Activated CD8-positive, alpha-beta memory T cell treated with anti-CD3 and anti-CD28 coated beads, Interleukin-2, amount 10 ng/mL, durations not matched to agents 7 days and 5 days (primary cell): ENCODE measurements at regions not wholly inside any gene's neighbourhood (a gene's known extent, or its start where the extent isn't known, plus 50 kb on each side); places are given as distances from the start of the nearest gene placed in this dataset.
"Not testable (repeated sequence)": the region's sequence is repeated elsewhere in the genome, so short reads cannot be mapped to it uniquely, and the experiment has no call there.

Source experiments
- ATAC-seq: fragments of 150-1000 bp; cut with Tn5 transposase; one replicate; pipeline ENCODE4 v1.10.0; 2021; ENCODE audit warnings: moderate library complexity
- CTCF ChIA-PET: fragments of 350-600 bp; sonication (Branson Sonifier 250); formaldehyde crosslinking; loops from one replicate; lab custom pipeline; 2021; ENCODE audit warnings: antibody characterized with exemption; lab: Charles Lee
- DNase-seq: peaks from one replicate; pipeline ENCODE4 v3.0.0-alpha.2; 2020
- H3K27ac Mint-ChIP-seq: one replicate; pipeline ENCODE4 v1.8.0; 2021; ENCODE audit warnings: mild to moderate bottlenecking, mixed read lengths
- H3K27me3 Mint-ChIP-seq: one replicate; pipeline ENCODE4 v1.8.0; 2021; ENCODE audit warnings: mixed read lengths
- H3K36me3 Mint-ChIP-seq: one replicate; pipeline ENCODE4 v1.8.0; 2021; ENCODE audit warnings: mild to moderate bottlenecking, mixed read lengths
- H3K4me1 Mint-ChIP-seq: one replicate; pipeline ENCODE4 v1.8.0; 2021; ENCODE audit warnings: mixed read lengths
- H3K4me3 Mint-ChIP-seq: one replicate; pipeline ENCODE4 v1.8.0; 2021; ENCODE audit warnings: mild to moderate bottlenecking, moderate library complexity, mixed read lengths
- H3K9me3 Mint-ChIP-seq: one replicate; pipeline ENCODE4 v1.8.0; 2022; ENCODE audit warnings: low read depth, mixed read lengths

DNA sequence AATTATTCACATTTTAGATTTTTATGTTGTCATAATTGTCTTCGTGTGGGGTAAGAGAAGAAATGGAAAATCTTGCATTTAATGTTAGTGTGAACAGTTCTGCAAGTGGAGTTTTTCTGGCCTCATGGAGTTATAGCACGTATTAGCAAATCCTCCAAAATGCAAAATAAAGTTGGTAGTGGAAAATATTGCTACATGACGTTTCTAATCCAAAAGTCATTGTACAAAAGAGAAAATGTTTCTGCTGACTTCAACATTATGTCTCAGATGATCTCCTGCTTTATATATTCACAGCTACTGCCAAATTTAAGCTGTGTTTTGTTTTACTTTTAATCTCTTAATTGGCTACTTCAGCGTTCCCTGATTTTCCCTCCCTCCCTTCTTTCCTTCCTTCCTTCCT, 1804.0 kb upstream of the RAG2 start:
- Mint-ChIP-seq H3K27me3 (no peaks in the 10 kb centered on the region), H3K4me3 (no peak overlapping the region), H3K27ac (no peak overlapping the region), H3K9me3 (peaks cover 11% of the 10 kb centered on the region), H3K4me1 (no peaks in the 10 kb centered on the region), H3K36me3 (no peaks in the 10 kb centered on the region)
- CTCF ChIA-PET, result no interaction called here
- DNase-seq, result no peak
- no peak for ATAC-seq

DNA sequence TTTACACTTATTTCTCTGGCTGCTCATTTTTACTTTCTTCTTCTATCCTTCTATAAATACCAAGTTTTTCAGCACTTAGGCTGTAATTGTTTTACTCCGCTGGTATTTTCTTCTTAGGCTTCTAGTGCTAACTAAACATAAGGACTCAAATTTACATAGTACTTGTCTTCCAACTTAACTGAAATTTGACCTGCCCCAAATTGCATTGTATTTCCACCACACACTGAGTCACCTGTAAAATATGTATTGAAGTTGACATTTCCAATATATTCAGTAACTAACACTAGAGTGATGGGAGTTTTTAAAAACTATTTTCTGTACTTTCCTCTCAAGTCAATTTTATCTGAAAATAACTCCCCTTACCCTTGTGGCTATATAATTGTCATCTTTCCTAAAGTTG, 1794.1 kb upstream of the RAG2 start:
- H3K9me3 Mint-ChIP-seq, result peaks cover 13% of the 10 kb centered on the region
- DNase-seq, result no peak
- H3K36me3 Mint-ChIP-seq, result no peaks in the 10 kb centered on the region
- H3K27ac Mint-ChIP-seq, result no peak overlapping the region
- H3K4me1 Mint-ChIP-seq, result no peaks in the 10 kb centered on the region
- ATAC-seq, result no peak
- no peak overlapping the region for H3K4me3 Mint-ChIP-seq
- CTCF ChIA-PET, result no interaction called here
- H3K27me3 Mint-ChIP-seq, result no peaks in the 10 kb centered on the region

DNA sequence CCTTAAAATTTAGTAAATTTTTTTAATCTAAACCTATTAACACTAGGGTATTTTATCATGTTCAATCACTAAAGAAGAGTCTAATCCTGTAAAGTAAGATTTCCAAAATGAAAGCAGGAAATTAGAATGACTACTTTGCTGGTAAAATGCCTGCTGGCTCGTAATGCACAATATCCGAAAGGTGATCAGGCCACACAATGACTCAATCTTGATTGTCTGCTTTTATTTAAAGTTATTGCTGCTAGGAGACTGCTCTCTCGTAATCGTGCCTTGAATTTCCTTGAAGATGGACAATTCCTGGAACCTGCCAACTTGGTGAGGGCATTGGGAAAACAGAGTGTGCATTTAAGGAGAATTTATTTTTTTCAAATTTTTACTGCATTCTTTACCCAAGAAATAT, 1786.5 kb upstream of the RAG2 start:
- ATAC-seq (no peak), DNase-seq (no peak)
- Mint-ChIP-seq H3K9me3 (peaks cover 9% of the 10 kb centered on the region), H3K4me3 (no peak overlapping the region), H3K4me1 (no peaks in the 10 kb centered on the region), H3K27ac (no peak overlapping the region), H3K27me3 (no peaks in the 10 kb centered on the region), H3K36me3 (no peaks in the 10 kb centered on the region)
- CTCF ChIA-PET, result no interaction called here

DNA sequence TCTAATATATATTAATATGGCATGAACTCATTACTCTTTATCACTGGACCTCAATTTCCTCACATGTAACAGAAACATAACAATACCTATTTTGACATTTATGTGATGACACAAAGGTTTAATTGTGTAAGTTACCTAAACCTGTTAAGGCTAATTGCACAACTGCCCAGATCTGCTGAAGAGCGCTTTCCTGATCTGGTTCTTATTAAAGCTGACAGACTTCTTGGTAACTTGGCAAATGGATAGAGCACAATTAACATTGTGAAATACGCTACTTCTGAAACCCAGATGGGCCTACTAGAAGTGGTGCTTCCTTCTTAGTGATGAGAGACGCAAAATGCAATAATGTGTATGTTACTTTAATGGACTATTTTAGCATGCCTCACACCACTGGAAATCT, 1767.2 kb upstream of the RAG2 start:
- Mint-ChIP-seq H3K27me3 (no peaks in the 10 kb centered on the region), H3K4me3 (no peak overlapping the region), H3K4me1 (no peaks in the 10 kb centered on the region), H3K9me3 (peaks cover 14% of the 10 kb centered on the region), H3K27ac (no peak overlapping the region), H3K36me3 (no peaks in the 10 kb centered on the region)
- ATAC-seq, result no peak
- CTCF ChIA-PET, result no interaction called here
- DNase-seq, result no peak

DNA sequence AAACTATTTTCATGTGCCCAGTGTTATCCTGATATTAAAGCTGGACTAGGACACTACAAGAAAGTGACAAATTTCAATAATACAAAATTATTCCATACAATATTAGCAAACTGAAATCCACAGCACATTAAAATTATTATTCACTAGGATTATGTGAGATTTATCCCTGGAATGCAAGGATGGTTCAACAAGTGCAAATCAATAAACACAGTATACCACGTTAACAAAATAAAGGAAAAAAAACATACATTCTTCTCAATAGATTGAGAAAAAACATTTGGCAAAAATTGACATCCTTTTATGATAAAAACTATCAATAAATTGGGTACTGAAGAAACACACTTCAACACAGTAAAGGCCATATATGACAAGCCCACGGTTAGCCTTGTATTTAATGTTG, 1758.2 kb upstream of the RAG2 start:
- no peak overlapping the region for H3K4me3 Mint-ChIP-seq
- no peaks in the 10 kb centered on the region for H3K27me3 Mint-ChIP-seq
- no peaks in the 10 kb centered on the region for H3K36me3 Mint-ChIP-seq
- CTCF ChIA-PET, result no interaction called here
- DNase-seq (no peak), ATAC-seq (no peak)
- no peak overlapping the region for H3K27ac Mint-ChIP-seq
- H3K9me3 Mint-ChIP-seq, result peaks cover 10% of the 10 kb centered on the region
- no peaks in the 10 kb centered on the region for H3K4me1 Mint-ChIP-seq

DNA sequence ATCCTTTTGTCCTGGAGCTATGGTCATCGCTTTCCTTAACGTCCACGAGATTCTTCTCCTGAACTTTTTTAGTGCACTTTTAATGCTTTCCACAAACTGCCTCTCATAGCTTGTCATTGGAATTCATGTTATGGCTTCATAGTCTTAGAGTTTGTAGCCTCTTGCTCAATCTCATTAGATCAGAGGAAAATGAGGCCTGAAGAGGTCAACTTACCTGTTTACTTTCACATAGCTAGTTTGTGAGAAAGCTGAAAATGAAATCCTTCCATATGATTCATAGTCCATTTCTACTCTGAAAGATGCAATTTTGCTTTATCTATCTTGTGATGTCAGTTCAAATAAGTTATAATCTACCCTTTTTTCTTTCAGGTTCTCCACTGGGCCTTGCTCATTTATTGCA, 1747.2 kb upstream of the RAG2 start:
- Mint-ChIP-seq H3K36me3 (no peaks in the 10 kb centered on the region), H3K27me3 (no peaks in the 10 kb centered on the region), H3K27ac (no peak overlapping the region), H3K4me3 (no peak overlapping the region), H3K4me1 (no peaks in the 10 kb centered on the region), H3K9me3 (peaks cover 11% of the 10 kb centered on the region)
- DNase-seq, result no peak
- CTCF ChIA-PET, result no interaction called here
- ATAC-seq, result no peak

DNA sequence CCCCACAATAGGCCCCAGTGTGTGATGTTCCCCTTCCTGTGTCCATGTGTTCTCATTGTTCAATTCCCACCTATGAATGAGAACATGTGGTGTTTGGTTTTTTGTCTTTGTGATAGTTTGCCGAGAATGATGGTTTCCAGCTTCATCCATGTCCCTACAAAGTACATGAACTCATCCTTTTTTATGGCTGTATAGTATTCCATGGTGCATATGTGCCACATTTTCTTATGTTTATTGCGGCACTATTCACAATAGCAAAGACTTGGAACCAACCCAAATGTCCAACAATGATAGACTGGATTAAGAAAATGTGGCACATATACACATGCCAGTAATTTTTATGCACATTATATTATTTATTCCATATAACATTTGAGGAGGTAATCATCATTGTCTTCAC, 1743.6 kb upstream of the RAG2 start:
- peaks cover 14% of the 10 kb centered on the region for H3K9me3 Mint-ChIP-seq
- CTCF ChIA-PET, H3K36me3 Mint-ChIP-seq, H3K4me1 Mint-ChIP-seq, ATAC-seq, H3K4me3 Mint-ChIP-seq, H3K27ac Mint-ChIP-seq, H3K27me3 Mint-ChIP-seq, DNase-seq: not testable (repeated sequence)

DNA sequence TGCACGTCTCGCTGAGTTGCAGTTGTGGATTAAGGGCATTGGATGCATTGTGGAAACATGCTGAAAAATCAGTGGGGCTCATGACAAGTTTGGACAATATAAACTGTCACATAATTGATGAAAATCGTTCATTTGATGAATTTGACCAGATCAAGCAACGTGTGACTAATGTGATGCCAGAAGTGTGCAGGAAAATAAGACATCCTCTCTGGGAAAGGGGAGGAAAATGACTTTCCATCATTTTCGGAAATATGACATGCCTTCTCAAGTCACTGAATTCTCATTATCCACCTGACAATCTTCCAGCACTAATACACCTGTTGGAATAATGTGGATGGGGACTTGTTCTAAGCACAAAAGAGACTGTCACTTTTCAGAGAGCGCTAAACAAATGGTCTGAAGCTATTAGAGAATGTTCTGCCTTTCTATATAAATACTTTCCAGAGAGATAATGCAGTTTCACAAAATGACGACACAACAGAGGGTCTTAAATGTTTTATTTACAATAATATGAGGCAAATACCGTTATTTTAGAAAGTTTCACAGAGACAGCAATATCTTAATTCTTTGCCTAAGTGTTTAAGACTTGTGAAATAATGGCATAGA, 1741.9 kb upstream of the RAG2 start:
- Mint-ChIP-seq H3K27ac (no peak overlapping the region), H3K9me3 (peaks cover 17% of the 10 kb centered on the region), H3K4me3 (no peak overlapping the region), H3K36me3 (no peaks in the 10 kb centered on the region), H3K27me3 (no peaks in the 10 kb centered on the region), H3K4me1 (no peaks in the 10 kb centered on the region)
- no peak for ATAC-seq
- CTCF ChIA-PET, result no interaction called here
- DNase-seq, result no peak

DNA sequence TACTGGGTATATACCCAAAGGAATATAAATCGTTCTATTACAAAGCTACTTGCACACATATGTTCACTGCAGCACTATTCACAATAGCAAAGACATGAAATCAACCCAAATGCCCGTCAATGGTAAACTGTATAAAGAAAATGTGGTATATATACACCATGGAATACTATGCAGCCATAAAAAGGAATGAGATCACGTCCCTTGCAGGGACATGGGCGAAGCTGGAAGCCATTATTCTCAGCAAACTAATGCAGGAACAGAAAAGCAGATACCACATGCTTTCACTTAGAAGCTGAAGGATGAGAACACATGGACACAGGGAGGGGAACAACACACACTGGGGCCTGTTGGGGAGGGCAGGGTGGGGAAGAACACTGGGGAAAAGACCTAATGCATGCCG, 1740.0 kb upstream of the RAG2 start:
- H3K36me3 Mint-ChIP-seq, H3K4me3 Mint-ChIP-seq, H3K4me1 Mint-ChIP-seq, H3K27me3 Mint-ChIP-seq, H3K27ac Mint-ChIP-seq, CTCF ChIA-PET, DNase-seq, ATAC-seq: not testable (repeated sequence)
- H3K9me3 Mint-ChIP-seq, result peaks cover 17% of the 10 kb centered on the region

DNA sequence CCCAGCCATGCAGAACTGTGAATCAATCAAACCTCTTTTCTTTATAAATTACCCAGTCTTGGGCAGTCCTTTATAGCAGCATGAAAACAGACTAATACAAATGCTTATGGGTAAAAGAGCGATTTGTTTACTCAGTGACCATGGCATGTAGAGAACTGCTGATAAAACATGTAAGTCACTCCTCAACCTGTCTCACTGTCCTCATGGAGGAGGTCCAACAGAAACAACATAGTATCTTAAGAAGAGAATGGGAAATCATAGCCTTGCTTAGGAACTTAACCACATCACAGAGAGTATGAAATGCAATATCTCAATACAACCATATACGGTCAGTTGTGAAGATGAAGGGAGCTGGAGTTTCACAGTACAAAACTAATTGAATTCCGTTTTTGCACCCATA, 1734.0 kb upstream of the RAG2 start:
- DNase-seq (no peak), ATAC-seq (no peak)
- CTCF ChIA-PET, result no interaction called here
- Mint-ChIP-seq H3K27ac (no peak overlapping the region), H3K9me3 (peaks cover 8% of the 10 kb centered on the region), H3K27me3 (no peaks in the 10 kb centered on the region), H3K4me1 (no peaks in the 10 kb centered on the region), H3K36me3 (no peaks in the 10 kb centered on the region), H3K4me3 (no peak overlapping the region)

DNA sequence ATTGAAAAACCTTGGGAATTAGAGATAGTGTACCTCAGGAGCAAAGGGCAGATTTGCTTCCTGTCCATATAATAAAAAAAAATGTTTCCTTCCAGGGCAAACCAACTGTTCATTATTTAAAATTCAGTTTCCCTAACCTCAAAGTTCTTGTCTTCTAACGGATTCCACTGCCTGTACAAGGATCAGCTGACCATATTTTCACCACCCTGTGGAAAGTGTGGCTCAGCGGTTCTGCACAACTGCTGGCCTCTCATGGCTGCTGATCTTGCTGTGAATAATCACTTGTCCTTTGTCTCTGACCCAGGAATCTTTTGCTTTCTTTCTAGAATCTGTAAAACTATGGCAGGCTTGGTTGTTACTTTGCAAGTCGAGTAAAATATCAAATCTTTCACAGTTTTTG, 1732.5 kb upstream of the RAG2 start:
- no peak overlapping the region for H3K27ac Mint-ChIP-seq
- H3K36me3 Mint-ChIP-seq, result no peaks in the 10 kb centered on the region
- H3K9me3 Mint-ChIP-seq, result peaks cover 7% of the 10 kb centered on the region
- no peak for ATAC-seq
- CTCF ChIA-PET, result no interaction called here
- H3K4me1 Mint-ChIP-seq, result no peaks in the 10 kb centered on the region
- H3K27me3 Mint-ChIP-seq, result no peaks in the 10 kb centered on the region
- DNase-seq, result no peak
- H3K4me3 Mint-ChIP-seq, result no peak overlapping the region

DNA sequence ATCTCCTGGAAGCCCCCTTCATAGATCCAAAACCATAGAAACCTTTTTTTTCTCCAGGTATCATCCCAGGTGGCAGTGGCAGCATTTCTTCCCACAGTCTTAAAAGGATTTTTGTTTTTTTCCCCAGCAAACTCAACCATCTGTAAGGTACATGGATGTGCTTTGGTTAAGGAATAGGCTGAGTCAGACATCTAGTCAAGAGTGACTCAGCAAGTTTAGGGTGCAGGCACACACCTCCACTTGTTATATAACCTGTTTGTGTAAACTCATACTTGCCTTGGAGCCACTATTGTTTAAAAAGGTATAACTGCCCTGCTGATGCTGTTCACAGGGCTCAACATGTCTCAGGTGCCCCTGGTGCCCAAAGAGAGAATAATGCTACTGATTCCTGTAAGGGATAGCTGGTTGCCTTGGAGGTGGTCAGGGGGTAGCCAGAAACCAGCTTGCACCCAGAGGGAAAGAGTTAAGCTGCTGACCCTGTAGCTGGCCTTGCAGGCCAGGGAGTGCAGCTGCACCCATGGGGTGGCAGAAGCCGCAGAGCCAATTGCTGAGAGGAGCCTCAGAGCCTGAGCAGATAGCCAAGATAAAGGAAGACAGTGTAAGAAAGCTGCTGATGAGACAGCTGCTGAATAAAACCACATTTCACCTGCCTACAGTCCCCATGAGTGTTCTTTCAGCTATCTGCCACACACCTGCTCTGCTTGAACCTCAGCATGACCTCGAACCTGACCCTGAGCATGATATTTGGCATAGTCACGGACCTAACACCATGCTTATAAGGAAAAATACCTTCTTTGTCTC, 1726.1 kb upstream of the RAG2 start:
- CTCF ChIA-PET, result no interaction called here
- Mint-ChIP-seq H3K4me3 (no peak overlapping the region), H3K27me3 (no peaks in the 10 kb centered on the region), H3K9me3 (peaks cover 5% of the 10 kb centered on the region), H3K36me3 (no peaks in the 10 kb centered on the region), H3K27ac (no peak overlapping the region), H3K4me1 (no peaks in the 10 kb centered on the region)
- DNase-seq (no peak), ATAC-seq (no peak)

DNA sequence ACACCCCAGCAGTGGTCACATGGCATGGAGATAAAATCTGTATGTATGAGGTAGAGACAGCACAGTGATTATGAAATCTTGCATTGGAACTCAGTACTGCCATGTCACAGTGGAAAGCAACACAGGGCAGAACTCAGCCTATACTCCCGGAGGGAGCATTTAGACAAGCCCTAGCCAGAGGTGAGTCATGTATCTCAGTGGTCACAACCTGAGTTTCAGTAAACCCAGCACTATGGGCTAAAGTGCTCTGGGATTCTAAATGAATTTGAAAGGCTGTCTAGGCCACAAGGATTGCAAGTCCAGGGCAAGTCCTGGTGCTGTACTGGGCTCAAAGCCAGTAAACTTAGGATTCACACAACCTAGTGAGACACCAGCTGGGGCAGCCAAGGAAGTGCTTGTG, 1717.1 kb upstream of the RAG2 start:
- H3K27ac Mint-ChIP-seq, result no peak overlapping the region
- H3K4me3 Mint-ChIP-seq, result no peak overlapping the region
- no peaks in the 10 kb centered on the region for H3K4me1 Mint-ChIP-seq
- no peaks in the 10 kb centered on the region for H3K27me3 Mint-ChIP-seq
- H3K9me3 Mint-ChIP-seq, result peaks cover 10% of the 10 kb centered on the region
- ATAC-seq, result no peak
- DNase-seq, result no peak
- CTCF ChIA-PET, result no interaction called here
- H3K36me3 Mint-ChIP-seq, result no peaks in the 10 kb centered on the region

DNA sequence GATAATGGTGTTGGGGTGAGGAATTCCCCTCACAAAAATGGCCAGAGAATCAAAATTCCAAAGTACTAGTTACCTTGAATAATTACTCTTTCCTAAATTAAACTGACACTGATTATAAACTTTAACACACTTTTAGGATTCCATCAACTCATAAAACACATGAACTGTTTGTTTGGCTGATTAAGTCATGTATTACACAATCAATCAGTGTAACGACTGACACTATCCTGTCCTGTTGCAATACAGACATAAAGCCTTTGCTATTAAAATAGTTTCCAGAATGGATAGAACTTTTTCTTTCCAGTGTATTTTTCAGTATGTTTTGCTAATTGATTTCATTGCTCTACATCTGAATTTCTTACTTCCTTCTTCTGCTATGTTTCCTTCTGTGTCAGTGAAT, 1709.4 kb upstream of the RAG2 start:
- Mint-ChIP-seq H3K27ac (no peak overlapping the region), H3K4me3 (no peak overlapping the region), H3K4me1 (no peaks in the 10 kb centered on the region), H3K27me3 (no peaks in the 10 kb centered on the region), H3K36me3 (no peaks in the 10 kb centered on the region), H3K9me3 (peaks cover 18% of the 10 kb centered on the region)
- ATAC-seq (no peak), DNase-seq (no peak)
- CTCF ChIA-PET, result no interaction called here
